AG08395 (cell line): ENCODE measurements at regions not wholly inside any gene's neighbourhood (a gene's known extent, or its start where the extent isn't known, plus 50 kb on each side); places are given as distances from the start of the nearest gene placed in this dataset.

ENCODE experiments used
- DNase-seq: peaks from one replicate; pipeline ENCODE4 v3.0.0; 2012; ENCODE audit warnings: mixed read lengths, low spot score

GRCh38 chr11:70725739-70726138 is 327.4 kb downstream of the CTTN start:
- no peak for DNase-seq

- DNase-seq: no peak
These were observed 328.7 kb downstream of the CTTN start for GRCh38 chr11:70727021-70727420.

- no peak for DNase-seq
These were observed 329.7 kb downstream of the CTTN start for GRCh38 chr11:70727899-70728620.

- DNase-seq: no peak
These were observed 331.6 kb downstream of the CTTN start for GRCh38 chr11:70729949-70730348.

- no peak for DNase-seq
These were observed 332.1 kb downstream of the CTTN start for GRCh38 chr11:70730411-70730810.

- no peak for DNase-seq
These were observed 333.1 kb downstream of the CTTN start for GRCh38 chr11:70731271-70732022.

- DNase-seq: no peak
These were observed 333.9 kb downstream of the CTTN start for GRCh38 chr11:70732023-70732880.

- peak; percentile 10 for DNase-seq
These were observed 334.5 kb downstream of the CTTN start for GRCh38 chr11:70732881-70733196.

- no peak for DNase-seq
These were observed 335.3 kb downstream of the CTTN start for GRCh38 chr11:70733327-70734325.

GRCh38 chr11:70734379-70734778 is 336.1 kb downstream of the CTTN start:
- no peak for DNase-seq

GRCh38 chr11:70734911-70735310 is 336.6 kb downstream of the CTTN start:
- no peak for DNase-seq

- DNase-seq: no peak
These were observed 337.6 kb downstream of the CTTN start for GRCh38 chr11:70735976-70736375.

- no peak for DNase-seq
These were observed 338.1 kb downstream of the CTTN start for GRCh38 chr11:70736461-70736860.

GRCh38 chr11:70736937-70737640 is 338.8 kb downstream of the CTTN start:
- DNase-seq: no peak

GRCh38 chr11:70737816-70738630 is 339.7 kb downstream of the CTTN start:
- no peak for DNase-seq

GRCh38 chr11:70738661-70739060 is 340.3 kb downstream of the CTTN start:
- DNase-seq: no peak

GRCh38 chr11:70739091-70739490 is 340.8 kb downstream of the CTTN start:
- no peak for DNase-seq

GRCh38 chr11:70739811-70740487 is 341.6 kb downstream of the CTTN start:
- no peak for DNase-seq

- no peak for DNase-seq
These were observed 342.1 kb downstream of the CTTN start for GRCh38 chr11:70740488-70740851.

- no peak for DNase-seq
These were observed 342.8 kb downstream of the CTTN start for GRCh38 chr11:70741085-70741484.
